ENCODE measurements at regions not wholly inside any gene's neighbourhood (a gene's known extent, or its start where the extent isn't known, plus 50 kb on each side); places are given as distances from the start of the nearest gene placed in this dataset.

- Histone ChIP-seq H3K9me3 (ENCODE audit: low read length) (no peaks in the 10 kb centered on the region), H3K4me3 (ENCODE audit: low read length) (no peak overlapping the region), H3K9me2 (replicated peaks; ENCODE audit: insufficient read depth, low read length) (no peaks in the 10 kb centered on the region), H3K4me1 (ENCODE audit: low read length) (no peaks in the 10 kb centered on the region; the same call in 1 of the 2 replicates), H3K4me2 (ENCODE audit: low read depth, low read length, poor library complexity, severe bottlenecking) (no peak overlapping the region), H4K20me1 (ENCODE audit: insufficient read depth, low read depth, low read length) (no peaks in the 10 kb centered on the region), H3K79me2 (ENCODE audit: low read length) (no peaks in the 10 kb centered on the region), H3K9ac (ENCODE audit: low read length) (no peak overlapping the region), H3K27ac (ENCODE audit: low read length) (no peak overlapping the region), H2AFZ (ENCODE audit: low read length) (no peak overlapping the region), H3K27me3 (ENCODE audit: low read length) (no peaks in the 10 kb centered on the region; the same call in 1 of the 2 replicates), H3K36me3 (ENCODE audit: insufficient read depth, low read length) (no peaks in the 10 kb centered on the region)
- DNase-seq, result no peak
Measured at GRCh38 chr13:44135566-44135965, 238.1 kb upstream of the SERP2 start.

GRCh38 chr13:44136696-44137268 is 236.8 kb upstream of the SERP2 start:
- DNase-seq, result no peak
- H3K4me1 ChIP-seq (ENCODE audit: low read length), result peaks cover 10% of the 10 kb centered on the region
- H3K4me3 ChIP-seq (ENCODE audit: low read length), result no peak overlapping the region
- H2AFZ ChIP-seq (ENCODE audit: low read length), result no peak overlapping the region
- no peaks in the 10 kb centered on the region for H3K9me2 ChIP-seq (replicated peaks; ENCODE audit: insufficient read depth, low read length)
- no peak overlapping the region for H3K27ac ChIP-seq (ENCODE audit: low read length)
- no peak overlapping the region for H3K4me2 ChIP-seq (ENCODE audit: low read depth, low read length, poor library complexity, severe bottlenecking)
- H3K27me3 ChIP-seq (ENCODE audit: low read length), result no peaks in the 10 kb centered on the region; the same call in 1 of the 2 replicates
- H3K79me2 ChIP-seq (ENCODE audit: low read length), result no peaks in the 10 kb centered on the region
- no peak overlapping the region for H3K9ac ChIP-seq (ENCODE audit: low read length)
- no peaks in the 10 kb centered on the region for H3K9me3 ChIP-seq (ENCODE audit: low read length)
- no peaks in the 10 kb centered on the region for H4K20me1 ChIP-seq (ENCODE audit: insufficient read depth, low read depth, low read length)
- H3K36me3 ChIP-seq (ENCODE audit: insufficient read depth, low read length), result no peaks in the 10 kb centered on the region

GRCh38 chr13:44137466-44137865 is 236.2 kb upstream of the SERP2 start:
- H3K4me1 ChIP-seq (ENCODE audit: low read length), result peaks cover 13% of the 10 kb centered on the region

DNA sequence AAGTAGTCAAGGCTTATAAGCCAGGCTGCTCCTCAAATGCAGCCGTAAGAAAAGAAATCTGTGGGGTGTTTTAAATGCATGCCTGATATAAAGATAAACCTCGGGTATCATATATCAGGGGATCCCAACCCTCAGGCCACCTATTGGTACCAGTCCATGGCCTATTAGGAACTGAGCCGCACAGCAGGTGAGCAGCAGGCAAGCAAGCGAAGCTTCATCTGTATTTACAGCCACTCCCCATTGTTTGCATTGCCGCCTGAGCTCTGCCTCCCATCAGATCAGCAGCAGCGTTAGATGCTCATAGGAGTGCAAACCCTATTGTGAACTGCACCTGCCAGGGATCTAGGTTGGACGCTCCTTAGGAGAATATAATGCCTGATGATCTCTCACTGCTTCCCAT is 233.5 kb upstream of the SERP2 start:
- Histone ChIP-seq H3K4me3 (ENCODE audit: low read length) (no peak overlapping the region), H3K4me2 (ENCODE audit: low read depth, low read length, poor library complexity, severe bottlenecking) (no peak overlapping the region), H3K36me3 (ENCODE audit: insufficient read depth, low read length) (no peaks in the 10 kb centered on the region), H3K79me2 (ENCODE audit: low read length) (no peaks in the 10 kb centered on the region), H3K27ac (ENCODE audit: low read length) (no peak overlapping the region), H2AFZ (ENCODE audit: low read length) (no peak overlapping the region), H3K4me1 (ENCODE audit: low read length) (peaks cover 17% of the 10 kb centered on the region), H3K9ac (ENCODE audit: low read length) (no peak overlapping the region), H3K9me3 (ENCODE audit: low read length) (no peaks in the 10 kb centered on the region), H3K27me3 (ENCODE audit: low read length) (no peaks in the 10 kb centered on the region; the same call in 1 of the 2 replicates), H3K9me2 (replicated peaks; ENCODE audit: insufficient read depth, low read length) (no peaks in the 10 kb centered on the region), H4K20me1 (ENCODE audit: insufficient read depth, low read depth, low read length) (no peaks in the 10 kb centered on the region)
- no peak for DNase-seq

More at GRCh38 chr13:44137466-44137865, 236.2 kb upstream of the SERP2 start:
- H3K27me3 ChIP-seq (ENCODE audit: low read length), result no peaks in the 10 kb centered on the region; the same call in 1 of the 2 replicates
- no peaks in the 10 kb centered on the region for H3K36me3 ChIP-seq (ENCODE audit: insufficient read depth, low read length)
- H3K79me2 ChIP-seq (ENCODE audit: low read length), result no peaks in the 10 kb centered on the region
- no peak overlapping the region for H3K4me3 ChIP-seq (ENCODE audit: low read length)
- no peak overlapping the region for H2AFZ ChIP-seq (ENCODE audit: low read length)
- no peak for DNase-seq
- no peaks in the 10 kb centered on the region for H4K20me1 ChIP-seq (ENCODE audit: insufficient read depth, low read depth, low read length)
- H3K9me2 ChIP-seq (replicated peaks; ENCODE audit: insufficient read depth, low read length), result no peaks in the 10 kb centered on the region
- H3K9ac ChIP-seq (ENCODE audit: low read length), result no peak overlapping the region
- H3K4me2 ChIP-seq (ENCODE audit: low read depth, low read length, poor library complexity, severe bottlenecking), result no peak overlapping the region
- H3K27ac ChIP-seq (ENCODE audit: low read length), result no peak overlapping the region
- no peaks in the 10 kb centered on the region for H3K9me3 ChIP-seq (ENCODE audit: low read length)

GRCh38 chr13:44140888-44141724 is 232.5 kb upstream of the SERP2 start:
- no peaks in the 10 kb centered on the region for H3K9me3 ChIP-seq (ENCODE audit: low read length)
- H3K36me3 ChIP-seq (ENCODE audit: insufficient read depth, low read length), result no peaks in the 10 kb centered on the region
- H3K4me2 ChIP-seq (ENCODE audit: low read depth, low read length, poor library complexity, severe bottlenecking), result peak overlapping the region; percentile 89
- no peaks in the 10 kb centered on the region for H3K9me2 ChIP-seq (replicated peaks; ENCODE audit: insufficient read depth, low read length)
- H3K4me1 ChIP-seq (ENCODE audit: low read length), result peaks cover 17% of the 10 kb centered on the region
- no peaks in the 10 kb centered on the region for H4K20me1 ChIP-seq (ENCODE audit: insufficient read depth, low read depth, low read length)
- no peak for DNase-seq
- H3K79me2 ChIP-seq (ENCODE audit: low read length), result no peaks in the 10 kb centered on the region
- H3K4me3 ChIP-seq (ENCODE audit: low read length), result peak overlapping the region; percentile 88
- H2AFZ ChIP-seq (ENCODE audit: low read length), result peak overlapping the region; percentile 84; the same call in 1 of the 2 replicates
- peak overlapping the region; percentile 39; the same call in 1 of the 2 replicates for H3K27ac ChIP-seq (ENCODE audit: low read length)
- H3K27me3 ChIP-seq (ENCODE audit: low read length), result no peaks in the 10 kb centered on the region; the same call in 1 of the 2 replicates
- peak overlapping the region; percentile 99 for H3K9ac ChIP-seq (ENCODE audit: low read length)

GRCh38 chr13:44141725-44142539 is 231.7 kb upstream of the SERP2 start:
- peak; percentile 97 for DNase-seq
- no peaks in the 10 kb centered on the region for H3K36me3 ChIP-seq (ENCODE audit: insufficient read depth, low read length)
- no peaks in the 10 kb centered on the region for H3K79me2 ChIP-seq (ENCODE audit: low read length)
- H3K9me2 ChIP-seq (replicated peaks; ENCODE audit: insufficient read depth, low read length), result no peaks in the 10 kb centered on the region
- H4K20me1 ChIP-seq (ENCODE audit: insufficient read depth, low read depth, low read length), result no peaks in the 10 kb centered on the region
- H3K9me3 ChIP-seq (ENCODE audit: low read length), result no peaks in the 10 kb centered on the region
- H3K9ac ChIP-seq (ENCODE audit: low read length), result peak overlapping the region; percentile 99
- H3K4me3 ChIP-seq (ENCODE audit: low read length), result peak overlapping the region; percentile 88
- H2AFZ ChIP-seq (ENCODE audit: low read length), result peak overlapping the region; percentile 84; the same call in 1 of the 2 replicates
- peaks cover 17% of the 10 kb centered on the region for H3K4me1 ChIP-seq (ENCODE audit: low read length)
- no peaks in the 10 kb centered on the region; the same call in 1 of the 2 replicates for H3K27me3 ChIP-seq (ENCODE audit: low read length)
- peak overlapping the region; percentile 39; the same call in 1 of the 2 replicates for H3K27ac ChIP-seq (ENCODE audit: low read length)
- peak overlapping the region; percentile 89 for H3K4me2 ChIP-seq (ENCODE audit: low read depth, low read length, poor library complexity, severe bottlenecking)

GRCh38 chr13:44142540-44142867 is 231.1 kb upstream of the SERP2 start:
- Histone ChIP-seq H3K27ac (ENCODE audit: low read length) (no peak overlapping the region), H3K9me3 (ENCODE audit: low read length) (no peaks in the 10 kb centered on the region), H3K9me2 (replicated peaks; ENCODE audit: insufficient read depth, low read length) (no peaks in the 10 kb centered on the region), H3K4me3 (ENCODE audit: low read length) (peak overlapping the region; percentile 57), H4K20me1 (ENCODE audit: insufficient read depth, low read depth, low read length) (no peaks in the 10 kb centered on the region), H3K27me3 (ENCODE audit: low read length) (no peaks in the 10 kb centered on the region; the same call in 1 of the 2 replicates), H3K36me3 (ENCODE audit: insufficient read depth, low read length) (no peaks in the 10 kb centered on the region), H3K4me1 (ENCODE audit: low read length) (peaks cover 17% of the 10 kb centered on the region), H3K4me2 (ENCODE audit: low read depth, low read length, poor library complexity, severe bottlenecking) (peak overlapping the region; percentile 64), H3K79me2 (ENCODE audit: low read length) (no peaks in the 10 kb centered on the region), H2AFZ (ENCODE audit: low read length) (peak overlapping the region; percentile 83; the same call in 1 of the 2 replicates), H3K9ac (ENCODE audit: low read length) (peak overlapping the region; percentile 74)
- DNase-seq, result no peak

Measured in Karpas-422 (cell line).